LoVo (cell line): ENCODE measurements at regions not wholly inside any gene's neighbourhood (a gene's known extent, or its start where the extent isn't known, plus 50 kb on each side); places are given as distances from the start of the nearest gene placed in this dataset.

Experiments
- DNase-seq: peaks from one replicate; pipeline ENCODE4 v3.0.0-alpha.2; 2016; ENCODE audit warnings: low spot score

DNA sequence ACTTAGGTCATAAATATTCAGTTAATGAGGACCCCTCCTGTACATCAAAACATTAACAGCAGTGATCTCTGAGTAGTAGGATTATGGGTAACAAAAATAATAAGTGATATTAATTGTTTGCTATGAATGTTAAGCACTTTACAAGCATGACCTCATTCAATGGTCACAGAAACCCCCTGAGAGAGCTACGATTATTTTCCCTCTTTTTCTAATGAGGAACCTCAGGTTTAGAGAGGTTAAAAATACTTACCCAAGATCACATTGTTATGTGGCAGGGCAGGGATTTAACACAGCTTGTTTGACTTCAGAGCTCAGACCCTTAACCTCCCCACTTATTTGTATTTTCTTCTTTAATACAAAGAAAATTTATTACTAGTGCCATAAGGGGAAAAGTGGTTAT, 228.2 kb downstream of the TBL1XR1 start:
- DNase-seq: no peak

DNA sequence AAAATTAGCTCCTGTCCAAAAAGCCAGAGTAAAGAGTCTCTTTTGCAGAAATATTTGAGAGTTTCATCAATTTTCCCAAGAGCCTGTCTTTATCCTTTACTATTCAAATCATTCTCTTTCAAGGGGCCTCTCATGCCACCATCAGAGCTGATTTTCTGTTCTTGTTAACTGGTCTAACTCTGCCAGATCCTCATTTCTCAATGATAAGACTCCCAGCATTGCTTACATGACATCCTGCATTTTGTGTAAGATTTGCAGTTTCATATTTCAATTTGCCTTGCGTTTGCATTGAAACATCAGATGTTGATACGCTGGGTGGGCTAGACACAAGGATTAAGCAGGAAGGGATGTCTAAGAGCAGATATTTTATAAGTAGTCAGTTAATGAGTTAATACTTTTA, 228.7 kb downstream of the TBL1XR1 start:
- no peak for DNase-seq

DNA sequence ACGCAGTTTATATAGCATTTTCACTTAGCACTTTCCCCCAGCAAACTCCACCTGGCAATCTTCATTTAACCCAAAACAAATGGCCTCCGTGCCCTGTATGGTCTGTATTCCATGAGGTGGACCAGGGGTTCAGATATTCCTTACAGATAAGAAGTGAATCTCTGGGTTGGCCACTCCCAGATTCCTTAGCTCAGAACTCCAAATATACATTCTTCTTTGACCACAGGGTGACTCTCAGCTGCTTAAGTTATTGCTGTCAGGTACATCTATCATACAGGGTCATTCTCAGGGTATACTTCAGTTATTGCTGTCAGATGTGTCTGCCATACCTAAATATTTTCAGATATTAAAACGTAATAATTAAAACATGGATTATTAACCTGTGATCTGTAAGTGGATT, 229.8 kb downstream of the TBL1XR1 start:
- DNase-seq: peak; percentile 17

DNA sequence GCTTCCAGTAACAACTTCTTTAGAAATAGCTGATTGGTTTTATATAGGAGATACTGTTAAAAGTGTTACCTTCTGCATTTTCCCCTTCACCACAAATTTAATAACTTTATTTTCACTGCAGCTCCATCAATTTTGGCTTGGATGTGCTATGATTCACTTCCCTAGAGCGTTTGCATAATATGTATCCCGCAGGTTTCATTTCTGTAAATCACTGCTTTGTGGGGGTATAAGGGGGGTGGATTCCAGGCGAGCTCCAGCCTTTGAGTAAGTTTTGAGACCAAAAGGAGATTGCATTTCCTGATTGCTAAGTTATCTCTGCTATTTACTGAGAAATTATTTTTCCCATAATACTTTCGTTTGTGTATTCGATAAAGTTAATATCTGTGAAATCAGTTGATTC, 232.6 kb downstream of the TBL1XR1 start:
- DNase-seq: no peak

DNA sequence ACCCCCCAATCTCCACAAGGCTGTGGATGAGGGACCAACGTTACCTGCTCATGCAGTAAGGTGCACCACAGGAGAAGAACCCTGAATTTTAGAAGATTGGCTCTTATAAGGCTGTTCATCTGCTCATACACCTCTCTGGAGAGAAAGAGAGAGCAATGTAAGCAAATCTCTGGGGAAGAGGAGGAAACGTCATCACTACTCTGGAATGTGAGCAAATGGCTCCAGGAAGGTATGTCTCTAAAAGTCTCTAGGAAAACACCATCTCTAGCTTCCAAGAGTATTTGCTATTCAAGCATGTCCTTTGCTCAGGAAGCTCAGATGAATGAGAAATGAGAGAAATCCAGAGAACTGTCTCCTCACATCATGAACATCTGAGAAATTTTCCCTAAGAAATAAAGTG, 235.4 kb downstream of the TBL1XR1 start:
- DNase-seq: no peak

- no peak for DNase-seq
These were observed 237.4 kb downstream of the TBL1XR1 start for GRCh38 chr3:176959867-176960266.

GRCh38 chr3:176958560-176958959, 238.7 kb downstream of the TBL1XR1 start:
- DNase-seq: no peak

- no peak for DNase-seq
These were observed 242.8 kb downstream of the TBL1XR1 start for GRCh38 chr3:176954517-176954916.

DNA sequence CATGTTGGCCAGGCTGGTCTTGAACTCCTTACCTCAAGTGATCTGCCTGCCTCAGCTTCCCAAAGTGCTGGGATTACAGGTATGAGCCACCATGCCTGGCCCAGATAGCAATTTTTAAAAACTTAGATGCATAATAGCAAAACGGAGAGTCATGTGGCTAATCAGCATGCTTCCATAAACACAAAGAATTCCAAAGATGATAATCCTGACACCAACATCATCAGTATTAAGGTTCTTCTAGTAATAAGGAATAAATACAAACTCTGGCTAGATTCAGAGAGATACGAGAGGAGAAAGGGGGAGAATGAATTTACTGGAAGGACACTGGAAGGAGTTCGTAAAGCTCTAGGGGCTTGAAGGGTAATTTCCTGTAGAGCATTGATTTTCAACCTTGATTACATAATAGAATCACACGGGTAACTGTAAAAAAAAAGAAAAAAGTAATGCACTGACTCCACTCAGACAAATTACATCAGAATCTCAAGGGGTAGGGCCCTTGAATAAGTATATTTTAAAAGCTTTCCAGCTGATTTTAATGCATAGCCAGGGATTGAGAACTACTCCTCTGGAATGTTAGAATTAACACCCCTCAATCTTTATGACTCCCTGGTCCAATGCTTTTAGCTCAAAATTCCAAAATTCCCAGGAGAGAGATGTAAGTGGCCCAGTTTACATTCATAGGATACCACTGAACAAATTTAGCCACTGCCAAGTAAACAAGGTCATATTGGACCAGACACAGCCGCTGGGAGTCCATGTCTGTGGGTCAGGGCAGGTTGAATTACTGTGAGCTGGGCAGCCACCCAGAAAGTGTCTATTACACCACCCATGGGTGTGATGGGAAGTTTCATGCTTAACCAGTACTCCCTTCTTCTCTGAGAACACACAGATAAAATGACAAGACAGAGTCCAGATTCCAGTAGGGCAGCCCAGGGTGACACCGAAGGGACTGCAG, 243.9 kb downstream of the TBL1XR1 start:
- DNase-seq: no peak

- DNase-seq: no peak
These were observed 245.5 kb downstream of the TBL1XR1 start for GRCh38 chr3:176951586-176952292.

DNA sequence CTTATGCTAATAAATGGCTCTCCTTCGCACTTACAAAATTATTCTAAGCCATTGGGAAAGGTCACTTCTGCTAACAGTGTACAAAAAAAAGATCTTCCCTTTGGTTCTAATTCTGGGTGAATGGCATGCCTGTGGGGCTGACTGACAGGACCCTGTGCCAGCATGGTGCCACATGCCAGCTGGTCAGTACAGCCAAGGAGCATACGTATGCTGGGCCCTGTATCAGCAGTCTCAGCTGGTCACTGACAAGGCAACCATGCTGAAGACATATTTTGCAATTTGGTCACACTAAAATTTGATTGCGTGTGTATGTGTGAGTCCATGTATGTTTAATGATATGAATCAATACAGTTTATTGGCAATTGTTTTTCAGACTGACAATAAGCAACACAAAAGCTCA, 246.1 kb downstream of the TBL1XR1 start:
- DNase-seq: no peak

GRCh38 chr3:176950743-176951142, 246.5 kb downstream of the TBL1XR1 start:
- DNase-seq: no peak

GRCh38 chr3:176948151-176948550, 249.1 kb downstream of the TBL1XR1 start:
- no peak for DNase-seq

- no peak for DNase-seq
These were observed 251.1 kb downstream of the TBL1XR1 start for GRCh38 chr3:176946202-176946601.

- DNase-seq: no peak
These were observed 255.0 kb downstream of the TBL1XR1 start for GRCh38 chr3:176942305-176942704.

GRCh38 chr3:176941689-176942088, 255.6 kb downstream of the TBL1XR1 start:
- no peak for DNase-seq

DNA sequence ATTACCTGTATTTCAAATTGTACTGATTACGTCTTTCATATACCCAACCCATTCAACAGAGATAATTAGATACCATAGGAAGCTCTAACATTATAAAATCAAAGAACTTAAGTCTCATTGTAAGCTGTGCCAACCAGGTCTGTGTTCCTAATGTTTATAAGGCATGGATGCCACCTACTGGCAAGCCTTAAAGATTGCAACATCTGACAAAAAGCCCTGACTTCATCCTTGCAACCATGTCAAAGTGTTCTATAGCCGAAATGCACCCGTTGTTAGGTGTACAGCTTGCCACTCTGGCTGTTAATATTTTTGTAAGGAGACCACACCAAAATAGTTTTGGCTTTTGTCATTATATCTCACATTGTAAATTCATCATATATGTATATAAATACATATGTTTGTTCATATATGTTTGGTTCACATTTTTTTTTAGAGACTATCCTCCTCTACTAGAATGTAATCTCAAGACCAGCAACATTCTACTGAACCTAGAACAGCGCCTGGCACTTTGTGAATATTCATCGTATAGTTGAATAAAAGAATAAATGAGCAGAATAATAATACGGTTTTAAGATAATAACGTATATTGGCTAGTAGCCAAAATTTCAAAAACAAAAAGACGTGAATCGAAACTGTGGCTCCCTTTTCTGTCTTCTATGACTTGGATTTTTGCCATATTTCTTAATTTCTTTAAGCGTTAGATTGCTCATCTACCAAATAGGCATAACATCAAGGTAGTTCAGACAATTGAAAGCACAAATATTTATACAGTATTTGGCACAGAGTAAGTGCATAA, 258.1 kb downstream of the TBL1XR1 start:
- DNase-seq: peak; percentile 80

DNA sequence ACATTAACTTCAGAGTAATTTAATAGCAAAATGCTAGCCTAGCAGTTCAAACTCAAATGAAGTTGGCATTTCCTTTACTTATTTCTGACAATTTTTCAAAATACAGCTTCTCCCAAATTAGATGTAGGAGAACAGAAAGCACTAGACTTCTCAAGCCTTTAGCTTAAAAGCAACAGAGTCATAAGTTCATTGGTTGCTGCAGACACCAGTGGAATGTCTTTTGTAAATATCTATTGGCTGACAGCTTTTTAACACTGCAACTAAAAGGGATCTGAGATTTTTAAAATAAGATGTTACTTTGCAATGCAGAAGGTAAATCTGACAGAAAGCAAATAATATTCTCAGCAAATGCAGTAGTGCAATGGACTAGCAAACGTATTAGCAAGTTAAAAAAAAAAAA, 259.3 kb downstream of the TBL1XR1 start:
- no peak for DNase-seq

DNA sequence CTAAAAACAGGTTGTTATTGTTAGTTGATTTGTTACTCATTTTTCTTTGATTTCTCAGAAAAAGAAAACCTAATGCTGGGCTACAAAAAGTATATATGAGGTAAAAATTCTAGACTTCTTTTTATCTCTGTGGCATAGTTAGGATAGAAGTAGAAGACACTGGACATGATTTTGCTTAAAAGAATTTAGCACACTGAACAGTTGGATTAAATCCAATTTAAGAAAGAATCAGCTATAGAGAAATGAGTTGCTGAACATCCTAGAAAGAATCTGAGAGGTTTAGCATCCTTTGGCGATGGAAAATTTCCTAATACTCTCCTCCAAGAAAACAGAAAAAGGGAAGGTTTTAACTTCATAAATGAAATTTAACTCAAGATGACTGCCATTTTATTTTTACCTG, 259.7 kb downstream of the TBL1XR1 start:
- no peak for DNase-seq

GRCh38 chr3:176935194-176935888, 261.9 kb downstream of the TBL1XR1 start:
- DNase-seq: no peak

DNA sequence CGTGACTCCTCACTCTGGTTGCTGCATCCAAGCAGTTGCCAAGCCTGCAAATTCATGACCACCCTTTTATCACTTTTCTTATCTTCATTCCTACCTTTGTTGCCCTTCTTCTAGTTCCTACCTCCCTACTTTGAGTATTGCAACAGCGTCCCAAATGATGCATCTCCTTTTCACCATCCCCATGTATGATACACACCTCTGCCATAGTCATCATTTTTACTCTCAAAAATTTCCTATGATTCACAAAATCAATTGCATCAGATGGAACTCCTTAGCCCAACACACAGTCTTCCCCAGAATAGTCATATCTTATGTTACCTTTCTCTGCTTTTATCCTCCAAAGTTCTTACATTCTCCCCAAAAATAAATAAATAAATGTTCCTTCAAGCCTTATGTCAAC, 262.6 kb downstream of the TBL1XR1 start:
- no peak for DNase-seq

DNA sequence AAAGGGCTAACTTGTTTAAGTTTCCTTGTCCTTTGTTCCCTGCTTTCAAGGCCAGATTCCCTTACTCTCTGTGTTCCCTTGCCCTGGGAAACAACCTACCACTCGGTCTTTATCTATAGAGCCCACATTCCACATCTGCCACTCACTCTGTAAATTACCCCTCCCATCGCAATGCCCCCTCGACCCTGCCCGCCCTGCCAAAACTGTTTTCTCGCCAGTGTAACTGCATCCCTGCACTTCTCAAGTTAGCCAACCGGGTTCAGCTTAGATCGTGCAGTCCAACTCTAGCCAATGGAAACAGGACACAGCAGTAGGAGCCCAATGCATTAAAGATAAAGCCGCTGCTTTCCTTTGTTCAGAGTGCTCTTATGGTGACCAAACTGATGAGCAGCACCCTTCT, 263.6 kb downstream of the TBL1XR1 start:
- DNase-seq: no peak
